GM12878 (cell line): ENCODE measurements at regions not wholly inside any gene's neighbourhood (a gene's known extent, or its start where the extent isn't known, plus 50 kb on each side); places are given as distances from the start of the nearest gene placed in this dataset.

Experiments
- ATAC-seq: fragments of 200-7000 bp; cut with Tn5 transposase; 3 replicates; pipeline ENCODE4 v1.9.1; 2020; ENCODE audit warnings: mild to moderate bottlenecking, moderate library complexity
- BruUV-seq: library from RNA; stranded (reverse); fragments of 400-500 nt; replicated peaks from 2 replicates; lab custom pipeline; 2021; lab: Mats Ljungman, UMichigan
- CTCF ChIA-PET: fragments of 300-600 bp; sonication (Branson Sonifier 250); formaldehyde crosslinking; extraction: SDS; loops from one replicate; lab custom pipeline; 2021; ENCODE audit warnings: inconsistent platforms; lab: Yijun Ruan, JAX
- POLR2A ChIA-PET: fragments of 350-600 bp; formaldehyde crosslinking; extraction: SDS; loops from one replicate; lab custom pipeline; 2021; ENCODE audit warnings: inconsistent platforms; lab: Charles Lee
- RAD21 ChIA-PET: fragments of 300-600 bp; sonication (Branson Sonifier 250); formaldehyde crosslinking; loops from one replicate; lab custom pipeline; 2023; ENCODE audit warnings: antibody characterized with exemption; ENCODE audit not compliant: unreplicated experiment; lab: Charles Lee
- SMC1A ChIA-PET: fragments of 300-600 bp; sonication (Branson Sonifier 250); formaldehyde crosslinking; loops from one replicate; lab custom pipeline; 2023; ENCODE audit not compliant: unreplicated experiment, uncharacterized antibody; lab: Charles Lee
- DNase-seq: peaks from one replicate; pipeline ENCODE4 v3.0.0-alpha.2; 2011; ENCODE audit warnings: low read depth, low spot score
- FAIRE-seq: peaks from 3 replicates; lab custom pipeline; 2011; peaks lifted over from hg19 to GRCh38; lab: Jason Lieb, UNC
- H2AFZ ChIP-seq: 2 replicates; pipeline ENCODE4 v1.6.0; 2011; ENCODE audit warnings: low read depth, low read length, control low read depth; ENCODE audit not compliant: control insufficient read depth
- H3K27ac ChIP-seq: 2 replicates; pipeline ENCODE4 v1.5.1; 2011; ENCODE audit warnings: control low read depth; ENCODE audit not compliant: control insufficient read depth, insufficient read depth
- H3K27me3 ChIP-seq, 2 experiments: replicated peaks in 1 of 2; 2 replicates each; pipeline versions ENCODE4 v1.6.0 to v1.6.1; 2011; ENCODE audit warnings: low read length in 1 of 2; ENCODE audit not compliant: control insufficient read depth in 2 of 2, insufficient read depth in 2 of 2
- H3K36me3 ChIP-seq, 2 experiments: 2 replicates each; pipeline ENCODE4 v1.5.1; 2011; ENCODE audit warnings: low read length in 1 of 2; ENCODE audit not compliant: control insufficient read depth in 2 of 2, insufficient read depth in 2 of 2
- H3K4me1 ChIP-seq: 2 replicates; pipeline ENCODE4 v1.6.1; 2011; ENCODE audit warnings: mild to moderate bottlenecking, low read length, moderate library complexity, mixed read lengths; ENCODE audit not compliant: control insufficient read depth, insufficient read depth
- H3K4me2 ChIP-seq: 2 replicates; pipeline ENCODE4 v1.6.0; 2011; ENCODE audit warnings: control low read depth; ENCODE audit not compliant: control insufficient read depth, insufficient read depth
- H3K4me3 ChIP-seq: fragments of 200-600 bp; sonication (generic); 2 replicates; pipeline ENCODE4 v1.5.1; 2016
- H3K79me2 ChIP-seq: 2 replicates; pipeline ENCODE4 v1.6.0; 2011; ENCODE audit warnings: low read length; ENCODE audit not compliant: control insufficient read depth, insufficient read depth
- H3K9ac ChIP-seq: 2 replicates; pipeline ENCODE4 v1.8.0; 2011; ENCODE audit warnings: low read length, control low read depth, mixed read lengths; ENCODE audit not compliant: control insufficient read depth, insufficient read depth
- H3K9me3 ChIP-seq: replicated peaks from 3 replicates; pipeline ENCODE4 v1.5.1; 2011; ENCODE audit warnings: mild to moderate bottlenecking, low read length; ENCODE audit not compliant: control insufficient read depth, insufficient read depth
- H4K20me1 ChIP-seq: 2 replicates; pipeline ENCODE4 v1.6.0; 2011; ENCODE audit not compliant: control insufficient read depth, insufficient read depth
- ASH2L ChIP-seq: fragments of 300-600, 200-600 bp; sonication (generic); IDR thresholded peaks from 2 replicates; pipeline ENCODE4 v1.6.1; 2017; ENCODE audit warnings: low read depth, mild to moderate bottlenecking, borderline replicate concordance
- CEBPB ChIP-seq, 2 experiments: fragments of 150-350 bp in 1 of 2; IDR thresholded peaks; 2 replicates each; pipeline ENCODE4 v1.6.1; 2012 to 2014; ENCODE audit warnings: low read depth in 2 of 2, low read length in 2 of 2, borderline replicate concordance in 1 of 2, inconsistent platforms in 1 of 2
- CHD2 ChIP-seq: IDR thresholded peaks from 2 replicates; pipeline ENCODE4 v1.6.1; 2011; ENCODE audit warnings: low read depth, low read length, improper control_type of control experiment, borderline replicate concordance
- ELK1 ChIP-seq: IDR thresholded peaks from 2 replicates; pipeline ENCODE4 v1.6.1; 2012; ENCODE audit warnings: low read depth, low read length, improper control_type of control experiment
- HDAC6 ChIP-seq: fragments of 200-600 bp; sonication (generic); IDR thresholded peaks from one replicate; pipeline ENCODE4 v1.8.0; 2017; ENCODE audit warnings: antibody characterized with exemption; ENCODE audit not compliant: unreplicated experiment
- JUNB ChIP-seq: IDR thresholded peaks from 2 replicates; pipeline ENCODE4 v1.6.1; 2016; ENCODE audit warnings: antibody characterized with exemption, mild to moderate bottlenecking
- KLF5 ChIP-seq: fragments of 450-650 bp; IDR thresholded peaks from 2 replicates; pipeline ENCODE4 v1.6.1; 2014; ENCODE audit warnings: mild to moderate bottlenecking; ENCODE audit not compliant: partially characterized antibody
- MEF2B ChIP-seq: fragments of 450-650 bp; IDR thresholded peaks from 2 replicates; pipeline ENCODE4 v1.6.1; 2018; ENCODE audit warnings: mild to moderate bottlenecking, moderate library complexity; ENCODE audit not compliant: partially characterized antibody, poor library complexity, severe bottlenecking
- NR2C2 ChIP-seq: IDR thresholded peaks from 2 replicates; pipeline ENCODE4 v1.6.1; 2011; ENCODE audit warnings: borderline replicate concordance, low read depth; ENCODE audit not compliant: control insufficient read depth, insufficient read length
- NRF1 ChIP-seq: conservative IDR thresholded peaks from 2 replicates; pipeline ENCODE4 v1.6.1; 2011; ENCODE audit warnings: mild to moderate bottlenecking, low read depth, low read length, improper control_type of control experiment
- RFX5 ChIP-seq: IDR thresholded peaks from 2 replicates; pipeline ENCODE4 v1.6.1; 2011; ENCODE audit warnings: low read depth, low read length, improper control_type of control experiment
- SUPT20H ChIP-seq: IDR thresholded peaks from 2 replicates; pipeline ENCODE4 v1.6.1; 2011; ENCODE audit warnings: low read depth, mild to moderate bottlenecking, low read length, moderate library complexity, borderline replicate concordance; ENCODE audit not compliant: control insufficient read depth
- TAF1 ChIP-seq: IDR thresholded peaks from 2 replicates; pipeline ENCODE4 v1.6.1; 2011; ENCODE audit warnings: mild to moderate bottlenecking, low read depth, low read length, borderline replicate concordance
- ZNF207 ChIP-seq: fragments of 450-650 bp; IDR thresholded peaks from 2 replicates; pipeline ENCODE4 v1.6.1; 2014; ENCODE audit warnings: antibody characterized with exemption, mild to moderate bottlenecking, borderline replicate concordance
- ZZZ3 ChIP-seq: IDR thresholded peaks from 2 replicates; pipeline ENCODE4 v1.6.1; 2011; ENCODE audit warnings: low read depth; ENCODE audit not compliant: control insufficient read depth, insufficient read length
- WGBS: methylation state at CpG from one replicate; pipeline ENCODE4 v1.1.6; 2016; ENCODE audit warnings: low lambda C conversion rate; ENCODE audit not compliant: insufficient replicate concordance, insufficient coverage; ENCODE audit errors: missing lambda C conversion rate; 5-methylcytosine and 5-hydroxymethylcytosine counted together
- in situ Hi-C: fragments of 300-500 bp; cut with MboI; formaldehyde crosslinking; loops from 9 replicates; pipeline ENCODE4 v1.14.3; 2018; ENCODE audit warnings: mixed read lengths
- intact Hi-C: fragments of 100-400 bp; cut with micrococcal nuclease; formaldehyde crosslinking; loops from one replicate; pipeline ENCODE4 v1.14.2; 2022; ENCODE audit not compliant: unreplicated experiment
- TF ChIP-seq, protein P1 (sequence below): IDR thresholded peaks from 2 replicates; pipeline ENCODE4 v1.6.1; 2012; ENCODE audit warnings: improper control_type of control experiment, low read depth, low read length; ENCODE audit not compliant: insufficient replicate concordance
- TF ChIP-seq, protein P2 (sequence below): IDR thresholded peaks from 2 replicates; pipeline ENCODE4 v1.6.1; 2011; ENCODE audit warnings: low read depth, mild to moderate bottlenecking, low read length, moderate library complexity, borderline replicate concordance; ENCODE audit errors: extremely low read depth

- Histone ChIP-seq H3K9ac (no peak overlapping the region), H3K27me3 (no peaks in the 10 kb centered on the region), H3K4me2 (no peak overlapping the region), H3K79me2 (no peaks in the 10 kb centered on the region), H4K20me1 (no peaks in the 10 kb centered on the region), H3K4me1 (no peaks in the 10 kb centered on the region), H3K36me3 (no peaks in the 10 kb centered on the region), H2AFZ (no peak overlapping the region), H3K9me3 (no peaks in the 10 kb centered on the region), H3K4me3 (no peak overlapping the region), H3K27ac (no peak overlapping the region)
- in situ Hi-C loops, result no loop called here
- DNase-seq, result no peak
- SMC1A ChIA-PET, result no interaction called here
- intact Hi-C loops, result no loop called here
- TF ChIP-seq TAF1 (no peak), CHD2 (no peak), KLF5 (no peak), RFX5 (no peak), NR2C2 (no peak), SUPT20H (no peak), CEBPB (IDR thresholded peaks at IDR 0.05; ENCODE audit: borderline replicate concordance in 1 of 2, low read depth in 2 of 2, low read length in 2 of 2) (no peak), ELK1 (no peak), HDAC6 (no peak), ZNF207 (no peak), ASH2L (no peak), ZZZ3 (no peak), JUNB (no peak), MEF2B (no peak), NRF1 (no peak)
- TF ChIP-seq, protein P1, sequence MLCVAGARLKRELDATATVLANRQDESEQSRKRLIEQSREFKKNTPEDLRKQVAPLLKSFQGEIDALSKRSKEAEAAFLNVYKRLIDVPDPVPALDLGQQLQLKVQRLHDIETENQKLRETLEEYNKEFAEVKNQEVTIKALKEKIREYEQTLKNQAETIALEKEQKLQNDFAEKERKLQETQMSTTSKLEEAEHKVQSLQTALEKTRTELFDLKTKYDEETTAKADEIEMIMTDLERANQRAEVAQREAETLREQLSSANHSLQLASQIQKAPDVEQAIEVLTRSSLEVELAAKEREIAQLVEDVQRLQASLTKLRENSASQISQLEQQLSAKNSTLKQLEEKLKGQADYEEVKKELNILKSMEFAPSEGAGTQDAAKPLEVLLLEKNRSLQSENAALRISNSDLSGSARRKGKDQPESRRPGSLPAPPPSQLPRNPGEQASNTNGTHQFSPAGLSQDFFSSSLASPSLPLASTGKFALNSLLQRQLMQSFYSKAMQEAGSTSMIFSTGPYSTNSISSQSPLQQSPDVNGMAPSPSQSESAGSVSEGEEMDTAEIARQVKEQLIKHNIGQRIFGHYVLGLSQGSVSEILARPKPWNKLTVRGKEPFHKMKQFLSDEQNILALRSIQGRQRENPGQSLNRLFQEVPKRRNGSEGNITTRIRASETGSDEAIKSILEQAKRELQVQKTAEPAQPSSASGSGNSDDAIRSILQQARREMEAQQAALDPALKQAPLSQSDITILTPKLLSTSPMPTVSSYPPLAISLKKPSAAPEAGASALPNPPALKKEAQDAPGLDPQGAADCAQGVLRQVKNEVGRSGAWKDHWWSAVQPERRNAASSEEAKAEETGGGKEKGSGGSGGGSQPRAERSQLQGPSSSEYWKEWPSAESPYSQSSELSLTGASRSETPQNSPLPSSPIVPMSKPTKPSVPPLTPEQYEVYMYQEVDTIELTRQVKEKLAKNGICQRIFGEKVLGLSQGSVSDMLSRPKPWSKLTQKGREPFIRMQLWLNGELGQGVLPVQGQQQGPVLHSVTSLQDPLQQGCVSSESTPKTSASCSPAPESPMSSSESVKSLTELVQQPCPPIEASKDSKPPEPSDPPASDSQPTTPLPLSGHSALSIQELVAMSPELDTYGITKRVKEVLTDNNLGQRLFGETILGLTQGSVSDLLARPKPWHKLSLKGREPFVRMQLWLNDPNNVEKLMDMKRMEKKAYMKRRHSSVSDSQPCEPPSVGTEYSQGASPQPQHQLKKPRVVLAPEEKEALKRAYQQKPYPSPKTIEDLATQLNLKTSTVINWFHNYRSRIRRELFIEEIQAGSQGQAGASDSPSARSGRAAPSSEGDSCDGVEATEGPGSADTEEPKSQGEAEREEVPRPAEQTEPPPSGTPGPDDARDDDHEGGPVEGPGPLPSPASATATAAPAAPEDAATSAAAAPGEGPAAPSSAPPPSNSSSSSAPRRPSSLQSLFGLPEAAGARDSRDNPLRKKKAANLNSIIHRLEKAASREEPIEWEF, result no peak
- TF ChIP-seq, protein P2, sequence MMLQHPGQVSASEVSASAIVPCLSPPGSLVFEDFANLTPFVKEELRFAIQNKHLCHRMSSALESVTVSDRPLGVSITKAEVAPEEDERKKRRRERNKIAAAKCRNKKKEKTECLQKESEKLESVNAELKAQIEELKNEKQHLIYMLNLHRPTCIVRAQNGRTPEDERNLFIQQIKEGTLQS, result no peak
- no peak for ATAC-seq
- 50% methylated on average over 2 of the region's 2 CpGs for WGBS
- POLR2A ChIA-PET, result no interaction called here
- BruUV-seq, result no TSS peak
- CTCF ChIA-PET, result no interaction called here
- RAD21 ChIA-PET, result no interaction called here
- no peak for FAIRE-seq
These were observed 1009.9 kb downstream of the AGBL1 start for GRCh38 chr15:87089551-87089950.
